HEK293 (cell line): ENCODE measurements at regions not wholly inside any gene's neighbourhood (a gene's known extent, or its start where the extent isn't known, plus 50 kb on each side); places are given as distances from the start of the nearest gene placed in this dataset.

Experiments
- CTCF ChIP-seq: fragments of 450-650 bp; formaldehyde crosslinking; IDR thresholded peaks from 2 replicates; pipeline ENCODE4 v1.5.1; 2016; ENCODE audit warnings: missing biosample characterization, missing genetic modification characterization
- ZNF239 ChIP-seq: fragments of 450-650 bp; formaldehyde crosslinking; IDR thresholded peaks from 2 replicates; pipeline ENCODE4 v1.5.1; 2016; ENCODE audit warnings: missing biosample characterization, missing genetic modification characterization
- ZNF274 ChIP-seq, 2 experiments: fragments of 200-500 bp in 1 of 2; fragments of 450-650 bp in 1 of 2; sonication (Bioruptor generic) in 1 of 2; formaldehyde crosslinking in 1 of 2; IDR thresholded peaks; 2 replicates each; pipeline versions ENCODE4 v1.5.1 to v1.6.1; 2014 to 2016; ENCODE audit warnings: borderline replicate concordance in 1 of 2, inconsistent platforms in 1 of 2, low read length in 1 of 2, missing biosample characterization in 1 of 2, missing genetic modification characterization in 1 of 2
- ZNF280C ChIP-seq: fragments of 450-650 bp; formaldehyde crosslinking; IDR thresholded peaks from 2 replicates; pipeline ENCODE4 v1.5.1; 2016; ENCODE audit warnings: missing biosample characterization, missing genetic modification characterization
- ZNF768 ChIP-seq: fragments of 450-650 bp; formaldehyde crosslinking; IDR thresholded peaks from 2 replicates; pipeline ENCODE4 v1.5.1; 2018; ENCODE audit warnings: missing biosample characterization, mild to moderate bottlenecking, missing genetic modification characterization

- TF ChIP-seq CTCF (tag by site-specific recombination) (no peak), ZNF274 (IDR thresholded peaks at IDR 0.05; ENCODE audit: low read length) (no peak), ZNF274 (tag by site-specific recombination; IDR thresholded peaks at IDR 0.05; ENCODE audit: borderline replicate concordance) (no peak), ZNF239 (tag by site-specific recombination) (no peak), ZNF768 (tag by site-specific recombination) (no peak), ZNF280C (tag by site-specific recombination) (no peak)
These were observed 523.7 kb upstream of the PROK2 start for GRCh38 chr3:72308641-72309040.
